ENCODE measurements at regions not wholly inside any gene's neighbourhood (a gene's known extent, or its start where the extent isn't known, plus 50 kb on each side); places are given as distances from the start of the nearest gene placed in this dataset.

DNA sequence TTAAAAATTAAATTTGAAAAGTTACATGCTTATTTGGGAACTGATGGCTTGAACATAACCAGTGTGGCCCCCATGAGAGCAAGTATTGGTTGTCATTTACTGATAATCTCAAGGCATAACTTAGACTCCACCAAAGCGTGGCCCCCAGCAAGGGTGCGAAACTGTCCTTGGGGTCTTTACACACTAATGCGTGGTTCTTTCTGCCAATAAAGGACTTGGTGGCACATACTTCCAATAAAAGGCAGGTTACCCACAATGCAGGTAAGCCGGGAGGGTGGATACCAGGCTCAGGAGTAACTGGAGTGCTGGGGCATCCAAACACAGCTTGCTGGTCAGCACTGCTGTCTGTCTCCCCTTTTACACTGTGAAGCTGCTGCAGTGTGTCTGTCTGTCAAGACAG is 278.2 kb upstream of the NCKAP5 start:
- Histone ChIP-seq H3K36me3 (ENCODE audit: insufficient read depth, low read length) (no peaks in the 10 kb centered on the region), H4K20me1 (ENCODE audit: insufficient read depth, low read length) (no peaks in the 10 kb centered on the region), H2AFZ (ENCODE audit: low read length) (no peak overlapping the region), H3K9me2 (ENCODE audit: low read depth, low read length) (no peaks in the 10 kb centered on the region), H3K27me3 (ENCODE audit: insufficient read depth, low read length) (no peaks in the 10 kb centered on the region), H3K9me3 (ENCODE audit: low read length) (no peaks in the 10 kb centered on the region), H3K79me2 (ENCODE audit: insufficient read depth, low read length) (no peaks in the 10 kb centered on the region), H3K9ac (ENCODE audit: low read length) (no peak overlapping the region), H3F3A (ENCODE audit: insufficient read depth, low read length) (no peaks in the 10 kb centered on the region), H3K27ac (ENCODE audit: low read depth, low read length, poor library complexity, severe bottlenecking) (no peak overlapping the region), H3K4me1 (ENCODE audit: insufficient read depth, low read length, severe bottlenecking) (no peaks in the 10 kb centered on the region), H3K4me2 (ENCODE audit: low read length) (no peak overlapping the region), H3K4me3 (ENCODE audit: low read depth, low read length, poor library complexity, severe bottlenecking) (no peak overlapping the region)
- TF ChIP-seq, protein P1, sequence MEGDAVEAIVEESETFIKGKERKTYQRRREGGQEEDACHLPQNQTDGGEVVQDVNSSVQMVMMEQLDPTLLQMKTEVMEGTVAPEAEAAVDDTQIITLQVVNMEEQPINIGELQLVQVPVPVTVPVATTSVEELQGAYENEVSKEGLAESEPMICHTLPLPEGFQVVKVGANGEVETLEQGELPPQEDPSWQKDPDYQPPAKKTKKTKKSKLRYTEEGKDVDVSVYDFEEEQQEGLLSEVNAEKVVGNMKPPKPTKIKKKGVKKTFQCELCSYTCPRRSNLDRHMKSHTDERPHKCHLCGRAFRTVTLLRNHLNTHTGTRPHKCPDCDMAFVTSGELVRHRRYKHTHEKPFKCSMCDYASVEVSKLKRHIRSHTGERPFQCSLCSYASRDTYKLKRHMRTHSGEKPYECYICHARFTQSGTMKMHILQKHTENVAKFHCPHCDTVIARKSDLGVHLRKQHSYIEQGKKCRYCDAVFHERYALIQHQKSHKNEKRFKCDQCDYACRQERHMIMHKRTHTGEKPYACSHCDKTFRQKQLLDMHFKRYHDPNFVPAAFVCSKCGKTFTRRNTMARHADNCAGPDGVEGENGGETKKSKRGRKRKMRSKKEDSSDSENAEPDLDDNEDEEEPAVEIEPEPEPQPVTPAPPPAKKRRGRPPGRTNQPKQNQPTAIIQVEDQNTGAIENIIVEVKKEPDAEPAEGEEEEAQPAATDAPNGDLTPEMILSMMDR (IDR thresholded peaks at IDR 0.05; ENCODE audit: low read length), result no peak
- TF ChIP-seq EZH2 (IDR thresholded peaks at IDR 0.05; ENCODE audit: borderline replicate concordance, low read length), result no peak

DNA sequence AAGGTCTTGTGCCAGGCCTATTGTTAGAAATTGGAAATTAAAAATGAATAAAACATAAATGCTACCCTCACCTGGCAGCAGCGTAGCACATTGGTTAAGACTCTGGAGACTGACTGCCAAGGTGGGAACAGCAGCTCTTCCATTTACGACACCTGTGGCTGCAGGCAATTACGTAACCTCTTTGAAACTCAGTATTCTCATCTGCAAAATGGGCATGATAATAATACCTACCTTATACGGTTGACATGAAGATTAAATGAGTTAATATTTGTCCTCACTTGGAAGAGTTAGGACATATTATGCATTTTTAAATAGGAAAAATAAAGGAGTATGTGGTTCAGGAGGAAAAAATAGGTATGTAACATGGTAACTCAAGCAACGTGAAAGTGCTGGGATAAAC is 279.3 kb upstream of the NCKAP5 start:
- no peak overlapping the region for H3K27ac ChIP-seq (ENCODE audit: low read depth, low read length, poor library complexity, severe bottlenecking)
- H3K4me2 ChIP-seq (ENCODE audit: low read length), result no peak overlapping the region
- no peak for TF ChIP-seq EZH2 (IDR thresholded peaks at IDR 0.05; ENCODE audit: borderline replicate concordance, low read length)
- TF ChIP-seq, protein P1 (IDR thresholded peaks at IDR 0.05; ENCODE audit: low read length), result no peak
- H3K36me3 ChIP-seq (ENCODE audit: insufficient read depth, low read length), result no peaks in the 10 kb centered on the region
- H3K27me3 ChIP-seq (ENCODE audit: insufficient read depth, low read length), result no peaks in the 10 kb centered on the region
- H3K4me3 ChIP-seq (ENCODE audit: low read depth, low read length, poor library complexity, severe bottlenecking), result no peak overlapping the region
- no peaks in the 10 kb centered on the region for H3K9me3 ChIP-seq (ENCODE audit: low read length)
- no peak overlapping the region for H3K9ac ChIP-seq (ENCODE audit: low read length)
- no peak overlapping the region for H2AFZ ChIP-seq (ENCODE audit: low read length)
- no peaks in the 10 kb centered on the region for H4K20me1 ChIP-seq (ENCODE audit: insufficient read depth, low read length)
- no peaks in the 10 kb centered on the region for H3K79me2 ChIP-seq (ENCODE audit: insufficient read depth, low read length)
- no peaks in the 10 kb centered on the region for H3F3A ChIP-seq (ENCODE audit: insufficient read depth, low read length)
- H3K9me2 ChIP-seq (ENCODE audit: low read depth, low read length), result no peaks in the 10 kb centered on the region
- H3K4me1 ChIP-seq (ENCODE audit: insufficient read depth, low read length, severe bottlenecking), result no peaks in the 10 kb centered on the region

DNA sequence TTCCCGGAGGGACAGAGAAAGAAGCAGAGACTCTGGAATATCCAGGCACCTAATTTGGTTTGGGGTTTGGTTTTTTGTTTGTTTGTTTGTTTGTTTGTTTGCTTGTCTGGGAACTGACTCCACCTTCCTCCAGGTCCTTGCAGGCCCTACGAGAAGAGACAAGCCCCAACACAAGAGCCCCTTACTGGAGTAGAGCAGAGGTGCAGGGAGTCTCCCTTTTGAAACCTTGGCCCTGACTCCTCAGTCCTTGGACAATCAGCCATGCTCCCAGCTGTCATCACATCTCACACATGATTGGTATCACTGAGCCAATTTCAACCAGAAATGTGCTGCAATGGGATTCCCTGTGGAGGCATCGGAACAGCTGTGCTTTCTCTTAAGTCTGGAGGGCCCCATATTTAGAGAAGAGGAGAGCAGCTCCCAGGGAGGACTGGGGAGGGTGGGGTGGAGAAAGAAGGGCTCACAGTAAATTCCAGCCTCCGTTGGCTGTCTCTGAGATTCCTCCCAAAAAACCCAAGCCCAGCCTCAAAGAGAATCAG is 279.9 kb upstream of the NCKAP5 start:
- H3F3A ChIP-seq (ENCODE audit: insufficient read depth, low read length), result no peaks in the 10 kb centered on the region
- H3K36me3 ChIP-seq (ENCODE audit: insufficient read depth, low read length), result no peaks in the 10 kb centered on the region; the same call in 1 of the 2 replicates
- H3K9me2 ChIP-seq (ENCODE audit: low read depth, low read length), result no peaks in the 10 kb centered on the region

More for the DNA sequence above, 279.9 kb upstream of the NCKAP5 start:
- Histone ChIP-seq H3K27me3 (ENCODE audit: insufficient read depth, low read length) (no peaks in the 10 kb centered on the region), H2AFZ (ENCODE audit: low read length) (no peak overlapping the region), H3K4me3 (ENCODE audit: low read depth, low read length, poor library complexity, severe bottlenecking) (no peak overlapping the region), H3K9me3 (ENCODE audit: low read length) (no peaks in the 10 kb centered on the region), H3K27ac (ENCODE audit: low read depth, low read length, poor library complexity, severe bottlenecking) (no peak overlapping the region), H4K20me1 (ENCODE audit: insufficient read depth, low read length) (no peaks in the 10 kb centered on the region), H3K79me2 (ENCODE audit: insufficient read depth, low read length) (no peaks in the 10 kb centered on the region), H3K9ac (ENCODE audit: low read length) (no peak overlapping the region), H3K4me1 (ENCODE audit: insufficient read depth, low read length, severe bottlenecking) (no peaks in the 10 kb centered on the region), H3K4me2 (ENCODE audit: low read length) (no peak overlapping the region)
- TF ChIP-seq, protein P1 (IDR thresholded peaks at IDR 0.05; ENCODE audit: low read length), result no peak
- TF ChIP-seq EZH2 (IDR thresholded peaks at IDR 0.05; ENCODE audit: borderline replicate concordance, low read length), result no peak
